Suprapubic skin (tissue), 4 donors: ENCODE measurements at regions not wholly inside any gene's neighbourhood (a gene's known extent, or its start where the extent isn't known, plus 50 kb on each side); places are given as distances from the start of the nearest gene placed in this dataset.
"Not testable (repeated sequence)": the region's sequence is repeated elsewhere in the genome, so short reads cannot be mapped to it uniquely, and the experiment has no call there.

ENCODE experiments used
- DNase-seq, 2 donors: peaks; one replicate each; pipeline ENCODE4 v3.0.0-alpha.2; 2019; ENCODE audit warnings: low spot score in 2 of 2
- H3K27ac ChIP-seq: fragments of 200-600 bp; sonication (generic); one replicate; pipeline ENCODE4 v1.5.1; 2019
- H3K27me3 ChIP-seq: fragments of 200-600 bp; sonication (generic); one replicate; pipeline ENCODE4 v1.5.1; 2019
- H3K36me3 ChIP-seq: fragments of 200-600 bp; sonication (generic); one replicate; pipeline ENCODE4 v1.5.1; 2019
- H3K4me1 ChIP-seq: fragments of 200-600 bp; sonication (generic); one replicate; pipeline ENCODE4 v1.5.1; 2019
- H3K4me3 ChIP-seq: fragments of 200-600 bp; sonication (generic); one replicate; pipeline ENCODE4 v1.5.1; 2019; ENCODE audit warnings: mild to moderate bottlenecking
- H3K9me3 ChIP-seq: fragments of 200-600 bp; sonication (generic); one replicate; pipeline ENCODE4 v1.5.1; 2019
- EP300 ChIP-seq: sonication (generic); formaldehyde crosslinking; IDR thresholded peaks from one replicate; pipeline ENCODE4 v1.6.1; 2017; ENCODE audit warnings: antibody characterized with exemption
- POLR2A ChIP-seq, 2 donors: fragments of 450-650 bp; IDR thresholded peaks; one replicate each; pipeline ENCODE4 v1.6.1; 2017; ENCODE audit warnings: antibody characterized with exemption in 2 of 2, mild to moderate bottlenecking in 2 of 2, moderate library complexity in 2 of 2
- POLR2AphosphoS5 ChIP-seq, 3 donors: sonication (generic); formaldehyde crosslinking; IDR thresholded peaks; one replicate each; pipeline ENCODE4 v1.6.1; 2017; ENCODE audit warnings: antibody characterized with exemption in 3 of 3
- WGBS: methylation state at CpG from one replicate; pipeline ENCODE4 v1.1.5; 2018; 5-methylcytosine and 5-hydroxymethylcytosine counted together
- TF ChIP-seq, protein P1 (sequence below), 2 donors: fragments of 200-600 bp in 1 of 2; fragments of 450-650 bp in 1 of 2; sonication (generic) in 1 of 2; IDR thresholded peaks; one replicate each; pipeline ENCODE4 v1.5.1; 2016 to 2019; ENCODE audit warnings: antibody characterized with exemption in 2 of 2, mild to moderate bottlenecking in 1 of 2, moderate library complexity in 1 of 2

DNA sequence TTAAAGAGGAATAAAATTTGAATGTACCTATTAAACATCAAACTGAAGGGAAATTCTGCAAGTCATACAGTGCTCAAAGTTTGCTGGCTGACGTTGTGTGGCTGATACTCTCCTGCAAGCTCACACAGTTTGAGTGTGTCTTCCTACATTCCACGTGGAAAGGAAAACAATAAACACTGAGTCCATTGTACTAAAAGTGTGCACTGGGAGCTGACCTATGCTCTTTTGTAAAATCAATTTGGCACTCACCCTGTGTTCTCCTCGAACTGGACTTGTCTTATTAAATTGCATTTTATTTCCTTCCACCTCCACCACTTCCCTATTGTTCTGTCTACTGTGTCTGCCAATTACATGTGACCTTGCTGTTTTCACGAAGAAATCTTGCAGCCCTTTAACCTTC, 458.0 kb downstream of the CPS1 start:
- Histone ChIP-seq H3K4me1 (no peaks in the 10 kb centered on the region), H3K27me3 (no peaks in the 10 kb centered on the region), H3K27ac (no peak overlapping the region), H3K4me3 (no peak overlapping the region), H3K36me3 (no peaks in the 10 kb centered on the region), H3K9me3 (no peaks in the 10 kb centered on the region)
- TF ChIP-seq, protein P1, sequence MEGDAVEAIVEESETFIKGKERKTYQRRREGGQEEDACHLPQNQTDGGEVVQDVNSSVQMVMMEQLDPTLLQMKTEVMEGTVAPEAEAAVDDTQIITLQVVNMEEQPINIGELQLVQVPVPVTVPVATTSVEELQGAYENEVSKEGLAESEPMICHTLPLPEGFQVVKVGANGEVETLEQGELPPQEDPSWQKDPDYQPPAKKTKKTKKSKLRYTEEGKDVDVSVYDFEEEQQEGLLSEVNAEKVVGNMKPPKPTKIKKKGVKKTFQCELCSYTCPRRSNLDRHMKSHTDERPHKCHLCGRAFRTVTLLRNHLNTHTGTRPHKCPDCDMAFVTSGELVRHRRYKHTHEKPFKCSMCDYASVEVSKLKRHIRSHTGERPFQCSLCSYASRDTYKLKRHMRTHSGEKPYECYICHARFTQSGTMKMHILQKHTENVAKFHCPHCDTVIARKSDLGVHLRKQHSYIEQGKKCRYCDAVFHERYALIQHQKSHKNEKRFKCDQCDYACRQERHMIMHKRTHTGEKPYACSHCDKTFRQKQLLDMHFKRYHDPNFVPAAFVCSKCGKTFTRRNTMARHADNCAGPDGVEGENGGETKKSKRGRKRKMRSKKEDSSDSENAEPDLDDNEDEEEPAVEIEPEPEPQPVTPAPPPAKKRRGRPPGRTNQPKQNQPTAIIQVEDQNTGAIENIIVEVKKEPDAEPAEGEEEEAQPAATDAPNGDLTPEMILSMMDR (IDR thresholded peaks at IDR 0.05): no peak
- TF ChIP-seq EP300 (no peak), POLR2AphosphoS5 (IDR thresholded peaks at IDR 0.05) (no peak), POLR2A (IDR thresholded peaks at IDR 0.05) (no peak)
- WGBS: 40% methylated on average over 4 of the region's 4 CpGs
- DNase-seq: no peak

DNA sequence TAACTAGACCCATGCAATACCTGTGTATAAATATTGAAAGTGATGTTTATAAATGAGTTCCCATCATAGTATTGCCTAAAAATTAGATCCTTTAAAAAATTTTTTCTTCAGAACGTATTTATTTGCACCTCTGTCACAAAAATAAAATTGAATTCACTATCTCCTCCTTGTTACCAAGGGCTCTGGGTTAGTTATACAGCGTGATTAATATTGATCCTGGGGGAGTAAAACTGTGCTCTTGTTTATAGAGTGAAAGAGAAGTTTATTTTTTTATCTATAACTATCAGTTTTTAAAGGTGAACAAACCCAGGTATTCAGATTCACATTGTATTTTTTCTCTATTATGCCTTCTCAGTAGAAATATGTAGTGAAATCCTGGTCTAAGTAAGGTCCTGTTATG, 458.5 kb downstream of the CPS1 start:
- Histone ChIP-seq H3K27me3 (no peaks in the 10 kb centered on the region), H3K36me3 (no peaks in the 10 kb centered on the region), H3K4me1 (no peaks in the 10 kb centered on the region), H3K4me3 (no peak overlapping the region), H3K9me3 (no peaks in the 10 kb centered on the region), H3K27ac (no peak overlapping the region)
- TF ChIP-seq POLR2AphosphoS5 (IDR thresholded peaks at IDR 0.05): no peak
- TF ChIP-seq, protein P1 (IDR thresholded peaks at IDR 0.05): no peak
- DNase-seq: no peak
- WGBS: 71% methylated on average over 2 of the region's 2 CpGs

DNA sequence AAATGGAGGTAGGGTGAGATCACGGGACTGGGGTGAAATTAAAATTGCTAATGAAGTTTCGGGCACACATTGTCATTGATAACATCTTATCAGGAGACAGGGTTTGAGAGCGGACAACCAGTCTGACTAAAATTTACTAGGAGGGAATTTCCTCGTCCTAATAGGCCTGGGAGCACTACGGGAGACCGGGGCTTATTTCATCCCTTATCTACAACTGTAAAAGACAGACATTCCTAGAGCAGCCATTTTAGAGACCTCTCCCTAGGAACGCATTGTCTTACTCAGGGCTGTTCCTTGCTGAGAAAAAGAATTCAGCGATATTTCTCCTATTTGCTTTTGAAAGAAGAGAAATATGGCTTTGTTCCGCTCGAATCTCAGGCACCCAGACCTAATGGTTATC, 468.7 kb downstream of the CPS1 start:
- not testable (repeated sequence) for H3K27ac ChIP-seq, H3K9me3 ChIP-seq, H3K36me3 ChIP-seq, H3K4me1 ChIP-seq, H3K4me3 ChIP-seq, DNase-seq, H3K27me3 ChIP-seq
- 93% methylated on average over 10 of the region's 10 CpGs for WGBS

DNA sequence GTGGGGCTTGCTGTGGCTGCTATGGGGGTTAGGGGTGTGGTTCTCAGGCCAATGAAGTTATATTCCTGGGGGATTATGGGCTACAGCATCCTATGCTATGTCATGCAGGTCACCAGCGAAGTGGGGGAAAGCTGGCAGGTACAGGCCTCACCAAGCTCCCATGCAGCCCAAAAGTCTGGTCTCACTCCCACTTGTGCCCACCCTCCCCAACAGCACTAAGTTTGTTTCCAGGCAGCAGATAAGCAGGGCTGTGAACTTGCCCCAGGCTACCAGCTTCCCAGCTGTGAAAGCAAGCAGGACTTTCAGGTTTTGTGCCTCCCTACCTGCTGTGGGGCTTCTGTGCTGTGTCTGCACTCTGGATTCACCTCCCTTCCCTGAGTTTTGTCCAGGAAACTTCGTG, 469.7 kb downstream of the CPS1 start:
- no peak overlapping the region for H3K27ac ChIP-seq
- no peaks in the 10 kb centered on the region for H3K4me1 ChIP-seq
- no peaks in the 10 kb centered on the region for H3K27me3 ChIP-seq
- H3K36me3 ChIP-seq: no peaks in the 10 kb centered on the region
- H3K9me3 ChIP-seq: peaks cover 3% of the 10 kb centered on the region
- 72% methylated on average over 2 of the region's 2 CpGs for WGBS
- DNase-seq: no peak
- TF ChIP-seq, protein P1 (IDR thresholded peaks at IDR 0.05): no peak
- no peak for TF ChIP-seq EP300
- TF ChIP-seq POLR2A (IDR thresholded peaks at IDR 0.05): no peak
- TF ChIP-seq POLR2AphosphoS5 (IDR thresholded peaks at IDR 0.05): no peak
- no peak overlapping the region for H3K4me3 ChIP-seq

DNA sequence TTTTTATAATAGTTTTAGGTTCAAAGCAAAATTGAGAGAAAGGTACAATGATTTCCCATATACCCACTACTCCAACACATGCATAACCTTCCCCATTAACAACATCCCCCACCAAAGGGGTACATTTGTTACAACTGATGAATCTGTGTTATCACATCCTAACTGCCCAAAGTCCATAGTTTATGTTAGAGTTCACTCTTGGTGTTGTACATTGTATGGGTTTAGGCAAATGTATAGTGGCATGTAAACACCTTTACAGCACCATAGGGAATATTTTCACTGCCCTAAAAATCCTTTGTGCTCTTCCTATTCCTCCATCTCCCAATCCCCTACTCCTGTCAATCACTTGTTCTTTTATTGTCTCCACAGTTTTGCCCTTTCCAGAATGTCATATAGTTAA, 471.6 kb downstream of the CPS1 start:
- TF ChIP-seq, protein P1 (IDR thresholded peaks at IDR 0.05): no peak
- TF ChIP-seq POLR2A (IDR thresholded peaks at IDR 0.05): no peak
- no peak for TF ChIP-seq EP300
- TF ChIP-seq POLR2AphosphoS5 (IDR thresholded peaks at IDR 0.05): no peak
- no peak overlapping the region for H3K4me3 ChIP-seq
- no peaks in the 10 kb centered on the region for H3K36me3 ChIP-seq
- no peaks in the 10 kb centered on the region for H3K4me1 ChIP-seq
- no peaks in the 10 kb centered on the region for H3K27me3 ChIP-seq
- peaks cover 3% of the 10 kb centered on the region for H3K9me3 ChIP-seq
- no peak for DNase-seq
- H3K27ac ChIP-seq: no peak overlapping the region

DNA sequence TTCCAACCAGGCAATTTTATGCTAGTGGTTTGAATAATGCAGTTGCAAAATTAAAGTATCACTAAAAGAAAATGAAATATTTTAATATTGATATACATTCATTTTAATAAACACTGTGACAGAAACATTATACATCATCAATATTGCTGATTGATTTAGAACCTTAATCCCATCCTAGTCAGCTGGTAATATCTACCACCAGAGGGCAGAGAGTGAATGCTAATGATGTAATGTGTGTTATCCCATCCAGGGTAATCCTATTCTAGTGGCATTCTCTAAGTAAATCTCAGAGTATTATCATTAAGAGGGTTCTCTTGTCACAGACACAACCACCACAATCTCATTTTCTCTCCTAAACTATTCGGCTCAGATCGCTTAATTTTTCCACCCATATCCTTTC, 477.4 kb downstream of the CPS1 start:
- H3K4me1 ChIP-seq: no peaks in the 10 kb centered on the region
- H3K9me3 ChIP-seq: no peaks in the 10 kb centered on the region
- TF ChIP-seq POLR2A (IDR thresholded peaks at IDR 0.05) (no peak), EP300 (no peak)
- H3K36me3 ChIP-seq: no peaks in the 10 kb centered on the region
- DNase-seq: no peak
- WGBS: 81% methylated on average over 2 of the region's 2 CpGs
- H3K4me3 ChIP-seq: no peak overlapping the region
- H3K27me3 ChIP-seq: no peaks in the 10 kb centered on the region
- H3K27ac ChIP-seq: no peak overlapping the region
